Effector CD8-positive, alpha-beta T cell (primary cell): ENCODE measurements at regions not wholly inside any gene's neighbourhood (a gene's known extent, or its start where the extent isn't known, plus 50 kb on each side); places are given as distances from the start of the nearest gene placed in this dataset.

ENCODE experiments used
- DNase-seq: peaks from one replicate; lab custom pipeline; 2025; lab: John Stamatoyannopoulos, UW

DNA sequence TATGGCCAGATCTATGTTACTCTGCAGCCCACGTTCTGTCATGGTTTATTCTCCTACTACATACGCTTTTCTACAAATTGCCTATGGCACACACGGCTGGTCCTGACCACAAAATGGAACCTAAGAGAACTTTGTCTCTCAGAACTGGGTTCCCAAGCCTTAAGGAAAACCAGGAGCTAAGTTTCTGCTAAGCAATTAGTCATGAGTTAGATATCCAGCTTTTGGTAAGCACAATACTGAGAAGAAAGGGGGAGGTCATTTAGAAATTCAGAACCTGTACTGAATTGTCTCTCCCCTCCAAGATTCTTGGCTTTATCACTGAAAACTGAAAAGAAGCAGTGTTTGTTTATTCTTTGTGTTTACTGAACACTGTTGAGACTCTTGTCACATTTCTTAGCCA lies 283.5 kb upstream of the TANK start:
- no peak for DNase-seq

DNA sequence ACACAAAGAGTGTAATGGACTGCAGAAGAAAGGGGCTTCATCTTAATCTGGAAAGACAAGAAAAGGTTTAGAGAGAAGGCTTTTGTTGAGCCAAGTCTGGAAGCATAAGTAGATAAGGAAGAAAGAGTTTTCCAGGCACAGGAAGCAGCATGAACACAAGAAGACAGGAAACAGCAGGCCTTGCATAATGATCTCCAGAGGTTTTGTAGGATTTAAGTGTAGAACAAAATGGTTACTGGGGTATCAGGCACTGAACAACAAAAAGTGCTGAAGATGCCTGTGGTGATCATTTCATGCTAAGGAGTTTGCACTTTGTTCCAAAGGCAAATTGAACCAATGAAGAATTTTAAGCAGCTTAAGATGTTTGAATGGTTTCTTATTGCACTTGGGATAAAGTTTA lies 281.6 kb upstream of the TANK start:
- DNase-seq = no peak

DNA sequence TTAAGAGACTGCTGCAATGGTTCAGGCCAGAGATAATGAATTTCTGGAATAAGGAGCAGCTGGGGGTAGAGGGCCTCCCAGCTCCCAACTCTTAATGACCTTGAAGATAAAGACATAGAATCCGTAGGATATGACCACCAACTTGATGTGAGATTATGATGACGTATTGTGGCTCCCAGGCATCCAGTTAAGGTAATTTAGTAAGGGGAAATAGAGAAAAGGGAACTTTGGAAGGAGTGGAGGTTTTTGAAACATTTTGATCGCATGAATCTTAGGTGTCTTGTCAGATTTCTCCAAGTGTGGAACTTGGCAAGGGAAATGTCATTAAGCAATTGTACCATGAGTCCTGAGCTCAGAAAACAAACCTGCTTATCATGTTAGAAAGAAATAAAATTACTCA lies 277.3 kb upstream of the TANK start:
- no peak for DNase-seq

- no peak for DNase-seq
Observed at GRCh38 chr2:160884056-160884455, 276.2 kb upstream of the TANK start.

DNA sequence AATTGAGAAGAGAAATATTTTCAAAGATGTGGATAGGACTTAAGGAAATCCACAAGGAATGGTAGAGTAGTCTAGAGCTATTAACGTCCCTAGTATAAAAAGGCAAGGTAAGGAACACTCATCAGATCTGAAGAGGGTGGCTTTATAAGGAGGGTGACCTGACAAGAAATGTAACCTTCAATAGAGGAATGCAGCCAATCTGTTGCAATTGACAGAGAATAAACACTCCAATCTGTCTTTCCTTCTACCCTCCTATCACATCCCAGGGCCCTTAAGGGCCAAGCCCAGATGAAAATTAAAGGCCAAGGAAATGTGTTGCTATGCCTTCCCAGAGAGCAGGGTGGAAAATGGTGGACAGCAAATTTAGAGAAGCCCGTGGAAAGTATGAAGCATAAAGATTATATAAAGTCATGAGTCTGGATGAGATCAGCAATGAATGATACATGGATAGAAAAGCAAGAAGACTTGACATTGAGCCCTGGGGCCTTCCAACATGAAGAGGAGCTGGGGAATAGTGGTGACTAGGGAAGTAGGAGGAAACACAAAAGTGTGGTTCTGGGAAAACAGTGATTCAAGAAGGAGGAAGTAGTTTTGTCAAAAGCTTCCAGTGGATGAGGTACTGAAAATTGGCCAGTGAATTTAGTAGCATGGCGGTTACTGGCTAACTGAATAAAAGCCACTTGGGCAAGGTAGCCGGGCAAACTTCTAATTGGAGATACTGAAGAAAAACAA lies 270.6 kb upstream of the TANK start:
- DNase-seq = no peak

DNA sequence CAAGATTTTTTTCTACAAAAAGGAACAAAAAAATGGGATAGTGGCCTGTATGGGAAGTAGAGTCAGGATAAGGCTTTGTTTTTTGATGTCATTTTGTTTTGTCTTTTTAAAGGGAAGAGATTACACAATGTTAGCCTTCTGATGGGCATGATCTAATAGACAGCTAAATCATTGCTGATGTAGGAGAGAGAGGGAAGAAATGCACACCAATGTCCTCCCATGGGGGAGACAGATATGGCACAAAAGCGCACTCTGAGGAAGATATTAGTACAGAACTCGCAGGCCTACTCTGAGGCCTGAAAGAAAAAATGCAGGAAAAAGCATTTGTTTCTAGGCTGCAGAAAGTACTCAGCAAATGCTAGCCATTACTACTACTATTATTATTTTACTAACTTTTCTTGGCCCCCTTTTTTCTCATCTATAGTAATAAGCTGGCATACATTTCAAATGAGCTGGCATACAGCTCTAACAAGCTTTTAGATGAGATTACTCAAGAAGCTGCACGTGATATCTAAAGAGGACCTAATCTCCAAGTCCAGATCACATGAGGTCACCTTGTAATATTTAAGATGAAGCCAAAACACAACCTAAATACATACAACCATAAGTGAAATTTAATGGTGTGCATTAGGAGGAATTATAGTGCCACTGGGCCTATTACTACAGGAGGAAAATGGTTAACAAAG lies 269.4 kb upstream of the TANK start:
- no peak for DNase-seq

DNA sequence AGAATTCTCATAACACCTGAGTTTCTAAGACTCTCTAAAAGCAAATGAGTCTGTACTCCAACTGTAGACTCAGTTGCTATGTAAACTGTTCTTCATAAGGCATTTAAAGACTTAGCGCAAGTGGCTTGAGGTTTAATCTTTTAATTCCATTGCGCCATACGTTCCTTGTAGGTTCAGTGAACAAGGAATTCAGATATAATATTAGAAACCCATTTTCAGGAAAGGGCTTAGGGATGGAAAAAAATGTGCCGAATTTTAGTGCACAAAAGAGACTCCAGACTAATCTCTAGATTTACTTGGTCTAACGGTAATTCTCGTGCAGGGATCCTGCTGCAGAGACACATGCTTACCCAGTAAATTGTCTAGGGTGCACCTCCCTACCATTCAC lies 268.9 kb upstream of the TANK start:
- no peak for DNase-seq

DNA sequence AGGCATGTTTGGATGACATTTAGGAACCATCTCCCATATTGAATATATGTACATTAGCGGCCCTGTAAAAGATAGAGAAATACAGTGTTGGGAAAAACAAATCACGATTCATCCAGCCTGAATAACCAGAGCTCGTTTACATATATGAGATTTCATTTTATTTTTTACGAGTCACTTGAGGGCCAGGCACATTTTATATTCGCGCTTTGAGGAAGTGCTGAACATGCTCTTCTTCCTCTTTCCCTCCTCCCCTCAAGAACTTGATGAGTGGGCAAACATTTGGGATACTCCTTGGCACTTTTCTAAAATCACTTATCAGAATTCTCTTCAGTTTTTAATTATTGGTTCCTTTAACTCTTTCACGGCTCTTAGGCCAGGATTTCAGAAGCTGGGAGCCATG lies 268.0 kb upstream of the TANK start:
- DNase-seq = no peak

DNA sequence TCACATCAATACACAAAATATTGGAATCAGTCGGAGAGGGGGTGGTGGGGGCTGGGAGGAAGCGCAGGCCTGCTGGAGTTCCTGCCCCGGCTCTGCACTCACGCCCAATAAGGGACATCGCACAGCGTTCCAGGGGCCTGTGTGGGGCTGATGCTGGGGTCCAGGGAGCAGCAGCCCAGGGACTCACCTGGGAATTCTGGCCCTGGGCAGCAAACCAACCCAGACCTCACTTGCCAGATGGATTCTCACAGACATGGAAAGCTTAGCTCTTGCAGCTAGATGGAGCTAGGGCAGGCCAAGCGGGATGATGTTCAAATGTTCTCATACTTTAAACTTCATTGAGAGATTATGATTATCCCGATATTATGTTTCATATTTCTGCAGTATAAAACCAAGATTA lies 266.6 kb upstream of the TANK start:
- DNase-seq = no peak

DNA sequence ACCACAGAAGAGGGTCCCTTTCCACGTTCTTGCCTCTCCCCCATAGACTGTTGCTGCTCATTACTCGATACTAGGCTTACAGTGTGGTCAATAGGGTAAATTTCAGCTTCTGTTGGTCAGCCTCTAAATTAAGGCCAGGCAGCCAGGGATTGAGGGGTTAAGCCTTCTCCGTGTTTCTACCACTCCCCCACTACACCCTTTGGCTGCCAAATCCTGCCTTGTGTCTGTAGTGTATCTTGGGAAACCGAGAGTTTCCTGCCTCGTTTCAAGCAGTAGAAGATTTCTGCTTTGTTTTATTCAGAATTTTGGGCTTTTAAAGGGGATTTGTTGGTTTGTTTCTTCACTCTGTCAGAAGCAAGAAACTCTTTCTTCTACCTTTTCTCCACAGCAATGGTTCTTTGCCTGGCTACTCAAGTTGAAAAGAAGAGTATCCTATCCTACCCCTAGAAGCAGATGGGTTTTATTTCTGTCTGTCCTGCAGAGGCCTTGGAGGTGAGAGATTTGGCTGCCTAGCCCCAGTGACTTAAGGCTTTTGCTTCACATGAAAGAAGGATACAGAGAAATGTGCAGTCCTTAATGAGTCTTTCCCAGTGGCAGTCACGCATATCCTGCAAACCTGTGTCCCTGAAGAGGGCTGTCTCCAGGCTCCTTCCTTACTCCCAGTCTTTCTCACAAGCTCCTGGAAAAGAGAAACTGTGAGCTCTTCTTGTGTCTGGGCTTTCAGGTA lies 261.5 kb upstream of the TANK start:
- no peak for DNase-seq

DNA sequence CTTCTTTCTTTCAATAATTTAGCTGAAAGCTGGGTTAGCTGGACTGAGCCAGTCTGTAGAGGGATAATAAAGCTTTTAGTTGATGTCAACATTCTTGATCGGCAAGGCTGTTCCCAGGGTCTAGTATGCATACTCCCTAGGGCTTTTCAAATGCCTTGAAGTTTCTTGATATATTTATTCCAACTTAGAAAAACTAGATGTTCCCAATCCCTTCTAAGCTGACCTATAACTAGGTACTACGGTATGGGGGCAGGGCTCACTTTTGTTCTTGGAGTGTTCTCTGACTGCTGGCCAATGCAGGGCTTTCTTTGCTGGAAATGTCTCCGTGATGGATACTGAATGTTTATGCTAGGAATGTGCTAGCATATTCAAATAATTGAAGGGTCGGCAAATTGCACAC lies 258.6 kb upstream of the TANK start:
- DNase-seq = no peak

DNA sequence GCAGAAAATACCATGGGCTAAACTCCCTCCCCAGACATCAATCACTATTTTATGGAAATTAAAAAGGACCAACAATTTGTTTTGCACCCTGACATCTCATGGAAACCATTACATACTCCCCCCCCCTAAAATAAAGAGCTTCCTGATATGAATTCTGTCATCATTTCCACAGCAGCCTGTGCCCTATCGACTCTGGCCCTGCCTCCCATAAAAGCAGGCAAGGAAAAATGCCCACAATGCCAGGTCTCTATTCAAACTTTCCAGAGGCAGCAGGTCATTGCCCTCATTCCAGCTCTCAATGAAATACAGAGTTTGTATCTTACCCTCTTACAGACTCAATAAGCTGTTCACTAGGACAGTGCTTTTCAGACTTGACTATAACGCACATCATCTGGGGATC lies 254.4 kb upstream of the TANK start:
- no peak for DNase-seq

GRCh38 chr2:160906878-160907277 lies 253.3 kb upstream of the TANK start:
- DNase-seq = no peak

DNA sequence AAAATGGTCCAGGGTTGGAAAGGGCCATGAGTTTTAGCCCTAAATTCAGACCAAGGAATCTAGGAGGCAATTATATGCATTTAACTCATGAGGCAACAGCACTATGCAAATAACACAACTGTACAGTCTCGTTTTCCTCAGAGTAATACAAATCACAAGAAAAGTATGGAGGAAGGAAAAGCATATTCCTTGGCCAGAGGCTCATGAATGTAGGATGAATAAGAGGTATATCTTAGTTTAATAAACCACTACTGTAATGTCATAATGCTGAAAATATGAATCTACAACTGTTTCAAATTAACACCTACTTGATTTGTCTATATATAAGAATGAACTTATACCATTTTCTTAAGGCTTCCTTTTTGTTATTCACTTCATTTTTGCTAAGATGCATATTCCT lies 252.5 kb upstream of the TANK start:
- no peak for DNase-seq

- DNase-seq = no peak
Observed at GRCh38 chr2:160908157-160908556, 252.1 kb upstream of the TANK start.

DNA sequence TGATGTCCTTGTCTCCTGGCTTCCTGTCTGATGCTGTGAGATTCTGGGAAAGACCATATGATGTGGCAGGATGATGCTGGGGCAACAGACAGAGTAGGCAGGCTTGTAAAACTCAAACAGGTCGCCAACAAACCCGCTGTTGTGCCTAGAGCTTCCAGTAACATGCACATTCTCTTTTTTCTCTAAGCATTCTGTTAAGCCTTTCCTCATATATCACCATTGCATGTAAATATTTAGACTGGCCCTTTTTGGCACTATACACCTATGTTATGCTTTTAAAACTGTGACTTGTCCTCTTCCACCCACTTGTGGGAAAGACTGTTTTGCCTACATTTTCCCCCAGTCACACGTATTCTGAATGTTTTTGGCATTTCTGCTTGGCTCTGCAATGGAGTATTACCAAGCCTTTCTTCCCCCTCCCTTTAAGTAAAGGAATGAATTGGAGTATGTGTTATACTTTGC lies 250.4 kb upstream of the TANK start:
- no peak for DNase-seq

DNA sequence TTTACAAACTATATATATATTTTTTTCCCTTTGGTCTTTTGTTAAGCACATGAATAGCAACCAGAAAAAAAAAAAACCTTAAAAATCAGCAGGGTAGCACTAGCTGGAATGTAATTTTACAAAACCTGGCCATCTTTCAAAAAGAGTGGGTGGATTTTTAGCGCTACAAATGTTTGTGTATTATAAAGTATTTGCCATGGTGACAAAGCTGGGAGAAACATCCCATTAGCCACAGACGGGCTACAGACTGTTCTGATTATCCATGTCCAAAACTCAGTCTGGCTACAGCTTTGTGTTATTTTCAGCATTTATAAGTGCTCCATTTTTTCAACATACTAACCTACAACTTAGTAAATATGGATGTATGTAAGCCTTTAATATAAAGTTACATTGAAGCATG lies 249.5 kb upstream of the TANK start:
- no peak for DNase-seq

- no peak for DNase-seq
Observed at GRCh38 chr2:160911258-160911657, 249.0 kb upstream of the TANK start.

DNA sequence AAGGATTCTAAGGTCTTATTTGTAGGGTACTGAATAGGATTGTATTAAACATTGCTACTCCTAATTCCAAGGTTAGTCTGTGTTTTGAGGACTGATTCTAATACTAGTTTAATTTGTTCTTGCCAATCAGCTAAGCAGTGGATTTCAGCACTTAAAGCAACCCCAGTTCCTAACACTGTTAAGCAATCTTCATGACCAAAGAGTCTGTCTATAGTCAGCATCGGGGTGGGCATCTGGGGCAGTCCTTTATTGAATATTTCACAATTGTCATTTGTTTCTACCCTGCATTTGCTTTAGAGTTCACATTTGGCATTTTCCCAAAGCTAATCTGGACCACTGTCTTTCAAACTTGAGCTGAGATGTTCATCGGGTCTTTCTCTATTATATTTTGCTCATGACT lies 248.0 kb upstream of the TANK start:
- no peak for DNase-seq

DNA sequence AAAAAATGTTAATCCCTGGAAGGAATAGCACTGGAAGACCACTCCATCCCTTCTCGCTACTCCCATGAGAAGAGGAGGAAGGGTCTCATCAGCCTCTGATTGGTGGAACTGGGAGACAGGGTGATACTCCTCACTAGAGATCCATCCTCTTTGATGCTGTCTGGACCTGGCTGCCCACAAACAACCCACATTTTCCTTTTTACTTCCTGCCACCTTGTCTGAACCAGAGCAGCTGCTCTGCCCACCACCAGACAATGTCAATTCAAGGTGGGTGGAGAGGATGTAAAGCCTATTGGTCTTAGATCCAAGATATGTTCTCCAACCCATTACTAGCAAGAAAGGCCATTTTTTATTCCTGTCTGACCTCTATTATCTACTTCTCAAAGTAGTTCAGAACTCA lies 246.9 kb upstream of the TANK start:
- DNase-seq = no peak

GRCh38 chr2:160914217-160914616 lies 246.0 kb upstream of the TANK start:
- DNase-seq = no peak

DNA sequence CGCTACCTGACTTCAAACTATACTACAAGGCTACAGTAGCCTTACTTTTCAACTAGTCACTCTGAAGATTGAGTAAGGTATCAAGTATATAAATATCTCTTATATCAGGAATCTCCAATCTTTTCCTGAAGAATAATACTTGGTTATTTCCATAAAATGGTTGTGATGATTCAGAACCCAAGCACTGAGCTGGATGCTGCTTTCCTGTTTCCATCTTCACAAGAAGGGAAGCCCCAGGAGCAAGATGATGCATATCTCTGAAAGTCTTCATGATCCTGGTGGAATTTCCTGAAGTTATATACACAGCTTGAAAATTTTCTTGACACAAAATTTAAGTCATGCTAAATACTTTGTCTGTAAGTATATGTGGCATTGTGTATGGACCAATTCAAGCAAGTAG lies 243.9 kb upstream of the TANK start:
- DNase-seq = no peak

- DNase-seq = no peak
Observed at GRCh38 chr2:160917850-160918249, 242.4 kb upstream of the TANK start.
